HG02571 (cell line): ENCODE measurements at regions not wholly inside any gene's neighbourhood (a gene's known extent, or its start where the extent isn't known, plus 50 kb on each side); places are given as distances from the start of the nearest gene placed in this dataset.
"Not testable (repeated sequence)": the region's sequence is repeated elsewhere in the genome, so short reads cannot be mapped to it uniquely, and the experiment has no call there.

ENCODE experiments used
- ATAC-seq: cut with Tn5 transposase; IDR thresholded peaks from one replicate; pipeline ENCODE4 v1.9.1; 2021; ENCODE audit warnings: mild to moderate bottlenecking, moderate library complexity; ENCODE audit not compliant: unreplicated experiment

DNA sequence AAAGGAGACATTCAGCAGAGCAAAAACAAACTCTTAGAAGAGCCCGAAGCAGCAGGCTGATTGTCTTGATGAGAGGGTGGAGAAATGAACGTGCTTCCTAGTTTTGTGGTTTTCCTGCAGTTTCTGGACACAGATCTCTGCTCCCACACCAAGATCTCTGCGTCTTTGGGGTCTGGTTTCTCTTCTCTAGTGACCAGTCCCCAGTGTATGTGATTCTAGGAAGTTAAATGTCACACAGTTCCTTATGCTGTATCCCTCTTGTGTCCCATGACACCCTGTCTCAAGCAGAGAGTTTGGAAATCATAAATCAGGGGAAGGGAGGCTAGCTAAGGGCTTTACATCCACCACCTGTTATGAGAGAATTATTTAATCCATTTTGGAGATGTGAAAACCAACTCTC lies 55.4 kb upstream of the KLF14 start:
- ATAC-seq: no peak

DNA sequence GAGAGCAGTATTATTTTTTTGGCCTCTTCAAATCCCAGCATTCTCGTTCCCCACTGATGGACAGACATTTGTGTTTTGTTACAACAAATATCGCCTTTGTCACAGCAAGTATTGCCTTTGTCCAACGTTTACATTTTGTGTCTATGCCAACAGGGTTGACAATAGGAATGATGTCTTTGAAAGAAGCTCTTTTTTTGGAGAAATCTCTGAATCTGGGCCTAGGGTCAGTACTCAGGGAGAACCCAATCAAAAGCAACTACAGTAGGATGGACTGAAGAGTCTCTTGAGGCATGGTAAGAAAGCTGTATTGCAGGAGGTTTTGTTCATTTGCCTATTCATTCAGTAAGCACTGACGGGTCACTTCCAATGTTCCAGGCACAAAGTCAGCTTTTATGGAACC lies 57.7 kb upstream of the KLF14 start:
- no peak for ATAC-seq

DNA sequence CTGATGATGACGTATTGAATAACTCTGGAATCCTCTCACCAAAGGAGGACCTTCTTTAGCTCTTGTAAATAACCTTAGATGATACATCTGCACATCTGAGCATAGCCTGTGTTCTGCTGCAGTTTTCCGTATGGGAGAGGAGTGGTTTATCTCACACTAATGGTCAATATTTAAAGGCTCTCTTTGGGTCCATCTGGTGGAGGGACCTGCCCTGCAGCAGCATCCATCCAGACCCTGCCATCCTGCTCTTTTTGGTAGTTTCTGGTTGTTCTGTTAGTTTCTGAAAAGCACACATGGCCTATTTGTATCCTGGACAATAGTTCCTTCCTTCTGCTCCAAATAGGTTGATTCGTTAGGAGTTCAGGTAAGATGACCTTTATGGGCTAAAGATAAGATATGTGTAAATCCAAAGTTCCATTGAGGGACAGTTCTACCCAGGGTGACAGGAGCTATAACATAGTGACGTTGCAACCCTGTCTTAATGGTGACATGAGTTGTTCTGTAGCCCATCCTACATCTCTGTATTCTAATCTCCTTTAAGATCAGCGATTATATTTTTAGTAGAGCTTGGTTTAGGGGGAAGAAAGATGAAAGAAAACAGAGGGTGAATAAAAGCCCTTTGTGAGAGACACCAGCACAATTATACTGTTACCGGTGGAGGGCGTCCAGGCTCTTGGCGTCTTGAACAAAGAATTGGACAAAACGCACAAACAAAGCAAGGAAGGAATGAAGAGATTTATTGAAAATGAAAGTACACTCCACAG lies 60.0 kb upstream of the KLF14 start:
- no peak for ATAC-seq

DNA sequence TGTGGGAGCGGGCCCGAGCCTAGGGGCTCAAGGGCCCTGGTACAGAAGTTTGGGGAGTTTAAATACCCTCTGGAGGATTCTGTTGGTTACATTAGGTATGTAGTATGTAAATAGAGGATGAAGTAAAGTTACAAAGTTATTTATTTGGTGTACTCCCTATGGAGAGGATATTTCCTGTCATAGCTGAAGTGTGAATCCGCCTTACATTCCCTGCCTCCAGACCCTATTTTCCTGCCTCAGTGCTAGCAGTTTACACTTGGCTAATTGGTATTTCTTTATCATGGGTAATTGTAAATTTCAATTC lies 60.6 kb upstream of the KLF14 start:
- no peak for ATAC-seq

DNA sequence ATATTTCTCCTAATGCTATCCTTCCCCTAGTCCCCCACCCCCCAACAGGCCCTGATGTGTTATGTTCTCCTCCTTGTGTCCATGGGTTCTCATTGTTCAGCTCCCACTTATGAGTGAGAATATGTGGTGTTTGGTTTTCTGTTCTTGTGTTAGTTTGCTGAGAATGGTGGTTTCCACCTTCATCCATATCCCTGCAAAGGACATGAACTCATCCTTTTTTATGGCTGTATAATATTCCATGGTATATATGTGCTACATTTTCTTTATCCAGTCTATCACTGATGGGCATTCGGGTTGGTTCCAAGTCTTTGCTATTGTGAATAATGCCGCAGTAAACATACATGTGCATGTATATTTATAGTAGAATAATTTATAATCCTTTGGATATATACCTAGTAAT lies 62.4 kb upstream of the KLF14 start:
- ATAC-seq: not testable (repeated sequence)

DNA sequence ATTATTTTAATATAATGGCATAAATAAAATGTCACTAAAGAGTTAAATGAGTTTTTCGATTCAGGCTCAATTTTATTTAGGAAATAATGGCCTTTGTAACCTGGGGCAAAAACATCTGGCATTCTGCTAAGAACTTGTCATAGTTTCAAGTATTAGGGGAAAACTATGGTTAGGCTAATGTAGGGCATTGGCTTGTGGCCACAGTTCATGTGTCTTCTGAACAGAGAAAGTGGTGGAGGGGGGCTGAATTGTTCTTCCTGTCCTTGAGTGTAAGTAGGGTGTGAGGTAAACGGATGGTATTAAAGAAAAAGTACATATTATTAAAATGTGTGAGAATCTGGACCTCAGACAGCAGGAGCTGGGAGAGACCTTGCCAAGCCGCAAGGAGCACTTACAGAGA lies 69.1 kb upstream of the KLF14 start:
- no peak for ATAC-seq

DNA sequence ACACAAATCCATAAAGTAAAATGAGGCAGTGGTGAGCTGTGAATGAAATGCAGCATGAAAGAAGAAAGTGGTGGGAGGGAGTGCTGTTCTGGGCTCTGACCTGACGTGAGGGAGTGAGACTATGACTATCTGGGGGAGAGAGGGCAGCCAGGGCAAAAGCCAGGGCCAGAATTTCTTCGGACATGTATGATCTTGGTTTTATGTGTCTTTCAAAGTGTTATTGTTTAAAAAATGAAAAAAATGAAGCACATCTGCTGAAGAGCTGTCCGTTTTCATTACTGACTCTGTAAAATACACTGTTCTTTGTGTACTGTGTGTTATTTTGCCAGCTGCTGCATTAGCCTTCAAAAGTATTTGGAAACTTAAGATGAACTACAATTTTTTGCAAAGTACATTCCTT lies 70.2 kb upstream of the KLF14 start:
- ATAC-seq: no peak

DNA sequence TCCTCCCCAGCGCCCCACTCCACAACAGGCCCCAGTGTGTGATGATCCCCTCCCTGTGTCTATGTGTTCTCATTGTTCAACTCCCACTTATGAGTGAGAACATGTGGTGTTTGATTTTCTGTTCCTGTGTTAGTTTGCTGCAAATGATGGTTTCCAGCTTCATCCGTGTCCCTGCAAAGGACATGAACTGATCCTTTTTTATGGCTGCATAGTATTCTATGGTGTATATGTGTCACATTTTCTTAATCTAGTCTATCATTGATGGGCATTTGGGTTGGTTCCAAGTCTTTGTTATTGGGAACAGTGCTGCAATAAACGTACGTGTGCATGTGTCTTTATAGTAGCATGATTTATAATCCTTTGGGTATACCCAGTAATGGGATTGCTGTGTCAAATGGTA lies 78.8 kb upstream of the KLF14 start:
- not testable (repeated sequence) for ATAC-seq

DNA sequence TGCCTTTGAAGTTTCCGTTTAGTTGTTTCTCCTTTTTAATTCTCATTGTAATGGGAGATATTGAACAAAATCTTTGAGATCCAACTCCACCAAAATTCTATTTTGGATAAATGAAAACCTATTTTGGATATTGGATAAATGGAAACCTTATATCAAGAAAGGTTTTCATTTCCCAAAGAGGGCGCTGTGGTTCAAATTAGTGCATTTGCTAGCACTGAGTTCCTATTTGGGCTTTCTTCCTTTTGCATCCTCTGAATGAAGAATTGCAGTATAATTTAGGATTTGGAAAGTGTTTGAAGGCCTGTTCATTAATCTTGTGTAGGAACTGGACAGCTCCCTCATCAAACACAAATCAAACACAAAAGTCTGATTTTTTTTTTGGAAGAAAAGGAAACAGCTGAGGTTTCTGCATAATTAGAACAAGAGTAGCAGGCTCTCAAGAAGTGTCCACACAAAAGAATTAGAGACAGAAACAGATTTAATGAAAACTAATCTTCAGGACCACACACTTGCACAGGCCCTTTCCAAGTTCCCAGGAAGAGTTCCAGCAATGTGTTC lies 80.8 kb upstream of the KLF14 start:
- no peak for ATAC-seq

DNA sequence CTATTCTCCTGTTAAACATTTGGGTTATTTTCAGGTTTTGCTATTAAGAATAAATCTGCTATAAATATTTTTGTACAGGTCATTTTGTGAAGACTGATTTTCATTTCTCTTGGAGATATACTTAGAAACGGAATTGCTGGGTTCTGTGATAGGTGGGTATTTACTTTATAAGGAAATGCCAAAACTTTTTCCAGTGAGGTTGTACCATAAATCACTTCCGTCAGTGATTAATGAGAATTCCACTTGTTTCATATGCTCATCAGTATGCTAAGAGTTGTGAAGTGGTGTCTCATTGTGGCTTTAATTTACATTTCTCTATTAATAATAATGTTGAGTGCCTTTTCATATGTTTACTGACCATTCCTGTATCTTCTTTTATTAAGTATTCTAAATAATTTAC lies 84.0 kb upstream of the KLF14 start:
- no peak for ATAC-seq

DNA sequence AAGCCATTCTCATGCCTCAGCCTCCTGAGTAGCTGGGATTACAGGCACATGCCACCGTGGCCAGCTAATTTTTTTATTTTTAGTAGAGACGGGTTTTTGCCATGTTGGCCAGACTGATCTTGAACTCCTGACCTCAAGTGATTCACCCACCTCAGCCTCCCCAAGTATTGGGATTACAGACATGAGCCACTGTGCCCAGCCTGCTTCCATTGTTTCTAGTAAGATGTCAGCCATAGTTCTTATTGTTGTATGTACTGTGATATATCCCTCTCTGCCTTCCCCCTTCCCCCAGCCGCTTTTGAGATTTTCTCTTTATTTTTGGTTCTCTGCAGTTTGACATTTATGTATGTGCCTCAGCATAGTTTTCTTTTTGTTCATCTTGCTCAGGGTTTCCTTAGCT lies 87.9 kb upstream of the KLF14 start:
- ATAC-seq: no peak

DNA sequence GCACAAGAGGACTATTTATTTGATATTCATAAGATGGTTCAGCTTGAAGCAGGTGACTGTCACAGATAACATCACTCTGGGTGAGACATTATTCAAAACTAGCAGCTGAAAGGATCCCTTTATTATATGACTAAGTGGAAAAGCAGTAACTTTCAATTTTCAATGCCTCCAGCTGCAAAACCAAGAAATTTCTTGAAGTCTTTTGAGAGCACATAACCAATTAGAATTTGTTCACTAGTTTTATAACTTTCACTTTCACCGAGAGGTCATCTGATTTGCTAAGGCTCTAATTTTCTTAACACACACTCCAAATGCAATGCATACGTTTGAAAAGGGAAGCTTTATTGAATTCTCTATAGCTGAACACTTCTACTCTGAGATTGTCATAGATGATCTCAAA lies 88.6 kb upstream of the KLF14 start:
- ATAC-seq: no peak

DNA sequence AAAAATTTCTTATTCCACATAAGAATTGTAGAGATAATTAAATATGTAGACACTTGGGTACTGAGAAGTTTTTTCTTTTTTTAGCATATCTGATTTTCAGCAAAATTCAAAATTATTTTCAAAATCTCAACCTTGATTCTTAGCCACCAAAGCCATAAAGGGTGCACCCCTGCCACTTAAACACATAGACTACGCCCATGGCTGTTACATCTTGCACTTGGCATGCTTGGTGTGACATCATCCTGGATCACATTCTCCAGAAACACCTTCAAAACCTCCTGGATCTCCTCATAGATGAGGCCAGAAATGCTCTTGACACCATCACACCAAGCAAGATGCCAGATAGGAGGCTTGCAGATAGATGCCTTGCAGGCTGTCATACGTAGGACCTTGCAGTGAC lies 89.1 kb upstream of the KLF14 start:
- no peak for ATAC-seq

DNA sequence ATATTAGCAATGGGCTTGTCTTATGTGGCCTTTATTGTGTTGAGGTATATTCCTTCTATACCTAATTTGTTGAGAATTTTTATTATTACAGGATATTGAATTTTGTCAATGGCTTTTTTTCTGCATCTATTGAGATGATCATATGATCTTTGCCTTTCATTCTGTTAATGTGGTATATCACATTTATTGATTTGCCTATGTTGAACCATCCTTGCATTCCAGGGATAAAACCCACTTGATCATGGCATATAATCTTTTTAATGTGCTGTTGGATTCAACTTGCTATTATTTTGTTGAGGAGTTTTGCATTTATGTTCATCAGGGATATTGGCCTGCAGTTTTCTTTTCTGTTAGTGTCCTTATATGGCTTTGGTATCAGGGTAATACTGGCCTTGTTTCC lies 91.8 kb upstream of the KLF14 start:
- no peak for ATAC-seq

DNA sequence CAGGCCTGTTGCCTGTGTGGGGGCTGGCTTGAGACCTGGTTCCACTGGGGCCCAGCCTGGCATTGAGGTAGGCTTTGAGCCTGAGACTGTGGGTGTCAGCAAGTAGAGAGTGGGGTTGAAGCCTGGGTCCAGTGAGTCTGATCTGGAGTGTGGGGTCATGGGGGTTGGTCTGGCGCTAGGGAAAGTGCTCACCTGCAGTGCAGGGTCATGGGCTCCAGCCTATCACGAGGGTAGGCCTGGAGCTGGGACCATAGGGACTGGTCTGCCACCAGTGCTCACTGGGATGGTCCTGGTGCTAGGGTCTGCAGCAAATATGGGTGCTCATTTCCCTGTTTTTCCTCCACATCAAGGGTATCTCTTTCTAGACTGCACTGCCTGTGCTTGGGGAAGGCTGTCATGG lies 95.4 kb upstream of the KLF14 start:
- ATAC-seq: no peak

DNA sequence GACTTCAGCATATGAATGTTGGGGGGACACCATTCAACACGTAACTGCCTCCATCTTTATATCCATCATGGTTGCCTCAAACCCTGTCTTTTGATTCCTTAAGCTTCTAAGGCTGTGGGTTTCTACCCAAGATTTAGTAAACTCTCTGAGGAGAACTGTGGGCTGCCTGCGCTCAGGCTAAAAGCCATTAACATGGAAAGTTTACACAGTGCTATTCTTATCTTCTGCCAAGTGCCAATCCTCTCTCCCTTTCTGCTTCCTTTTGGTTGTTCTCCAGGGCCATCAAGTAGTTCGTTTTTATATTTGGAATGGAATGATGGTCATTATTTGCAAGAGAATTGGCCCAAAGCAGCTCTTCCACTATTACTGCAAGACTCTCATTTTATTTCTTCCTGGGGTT lies 97.3 kb upstream of the KLF14 start:
- no peak for ATAC-seq

DNA sequence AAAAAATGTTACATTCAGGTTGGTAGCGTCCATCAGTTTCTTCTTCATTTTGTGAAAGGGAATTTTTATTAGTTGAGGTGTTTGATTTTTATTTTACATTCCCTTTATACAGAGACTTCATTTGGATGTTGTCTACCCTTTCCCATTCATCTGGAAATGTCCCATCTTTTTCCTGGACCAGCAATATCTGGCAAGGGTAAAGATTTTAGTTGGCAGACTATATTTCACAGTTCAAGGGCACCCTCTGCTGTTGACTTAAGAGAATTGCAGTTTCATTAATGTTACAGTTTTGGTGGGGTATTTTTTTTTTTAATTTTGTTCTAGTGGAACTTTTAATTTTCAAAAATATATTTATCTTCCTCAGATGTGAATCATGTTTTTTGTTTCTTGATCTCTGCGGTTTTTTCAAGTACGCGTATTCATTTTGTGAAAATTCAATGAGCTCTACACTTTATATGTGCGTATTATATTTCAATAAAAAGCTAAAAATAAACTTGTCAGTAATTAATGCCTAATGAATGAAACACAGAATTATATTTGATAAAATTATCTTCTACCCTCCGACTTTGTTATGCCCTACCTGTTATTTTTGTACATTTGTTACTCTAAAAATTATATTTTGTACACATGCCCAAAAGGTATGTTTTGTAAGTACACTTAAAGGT lies 97.9 kb upstream of the KLF14 start:
- ATAC-seq: no peak

DNA sequence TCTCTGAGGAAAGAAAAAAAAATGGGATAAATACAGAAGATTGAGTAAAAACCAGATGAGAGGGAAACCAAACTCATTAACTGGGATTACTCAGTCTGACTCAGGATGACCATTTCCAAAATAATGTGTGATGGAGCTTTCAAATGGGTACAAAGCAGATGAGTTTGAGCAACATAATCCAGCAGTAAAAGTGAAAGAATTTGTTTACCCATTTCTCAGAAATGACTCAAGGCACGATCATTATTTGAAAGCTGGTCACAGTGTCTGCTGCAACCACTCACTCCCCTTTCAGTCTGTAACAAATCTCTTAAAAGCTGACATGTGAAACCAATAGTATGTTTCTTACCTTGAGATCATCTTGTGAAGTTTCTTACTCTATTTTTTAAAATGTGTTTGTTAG lies 104.7 kb upstream of the KLF14 start:
- no peak for ATAC-seq

DNA sequence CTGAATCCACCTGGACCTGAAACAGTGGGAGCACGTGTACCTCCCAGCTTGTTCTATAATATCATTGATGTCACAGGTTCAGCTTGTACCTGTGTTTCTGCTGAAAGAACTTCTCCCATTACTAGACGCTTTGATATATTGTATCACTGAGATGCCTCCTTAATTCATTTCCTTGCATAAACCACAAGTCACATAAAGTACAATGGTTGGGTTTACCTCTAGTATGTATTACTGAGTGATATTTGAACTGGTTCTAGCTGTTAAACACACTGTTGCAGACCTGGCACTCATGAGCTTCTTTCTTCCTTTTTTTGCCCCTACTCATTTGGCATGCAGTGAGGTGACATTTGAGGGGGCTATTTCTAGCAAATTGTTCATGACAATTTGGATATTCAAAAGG lies 106.6 kb upstream of the KLF14 start:
- ATAC-seq: no peak

DNA sequence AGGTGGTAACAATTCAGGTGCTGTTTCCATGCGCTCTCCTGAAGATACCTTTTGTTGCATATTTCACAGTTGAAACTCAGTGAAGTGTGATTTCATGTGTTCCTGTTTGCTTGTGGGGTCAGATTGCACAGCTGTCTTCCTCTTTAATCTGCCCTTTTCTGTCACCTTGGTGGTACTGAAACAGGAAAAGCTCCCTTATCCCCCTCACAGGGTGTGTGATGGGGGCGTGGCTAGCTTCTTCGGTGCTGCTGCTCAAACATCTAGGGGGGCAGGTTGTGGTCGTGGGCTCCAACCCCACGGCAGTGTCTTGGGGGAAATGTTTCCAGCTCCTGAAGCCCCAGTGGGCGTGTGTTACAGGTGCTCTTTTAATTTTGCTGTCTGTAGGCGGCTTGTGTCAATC lies 107.4 kb upstream of the KLF14 start:
- no peak for ATAC-seq

DNA sequence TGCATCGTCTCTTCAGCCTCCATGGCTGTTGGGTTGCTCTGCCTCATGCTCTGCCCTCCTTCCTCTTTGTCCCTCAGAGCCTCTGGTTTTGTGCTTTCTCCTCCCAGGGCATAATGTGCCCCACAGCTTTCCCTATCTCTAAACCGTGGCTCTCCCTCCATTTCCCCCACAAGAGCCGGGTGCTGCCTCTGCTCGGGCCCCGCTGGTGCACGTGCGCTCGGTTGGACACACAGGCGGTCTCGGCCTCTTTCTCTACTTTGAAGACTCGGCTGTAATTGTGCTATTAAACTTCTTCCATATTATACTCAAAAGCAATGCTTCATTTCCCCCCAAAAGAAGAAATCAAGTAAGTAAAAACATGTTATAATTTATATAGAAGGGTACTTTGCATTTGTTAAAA lies 109.7 kb upstream of the KLF14 start:
- no peak for ATAC-seq

DNA sequence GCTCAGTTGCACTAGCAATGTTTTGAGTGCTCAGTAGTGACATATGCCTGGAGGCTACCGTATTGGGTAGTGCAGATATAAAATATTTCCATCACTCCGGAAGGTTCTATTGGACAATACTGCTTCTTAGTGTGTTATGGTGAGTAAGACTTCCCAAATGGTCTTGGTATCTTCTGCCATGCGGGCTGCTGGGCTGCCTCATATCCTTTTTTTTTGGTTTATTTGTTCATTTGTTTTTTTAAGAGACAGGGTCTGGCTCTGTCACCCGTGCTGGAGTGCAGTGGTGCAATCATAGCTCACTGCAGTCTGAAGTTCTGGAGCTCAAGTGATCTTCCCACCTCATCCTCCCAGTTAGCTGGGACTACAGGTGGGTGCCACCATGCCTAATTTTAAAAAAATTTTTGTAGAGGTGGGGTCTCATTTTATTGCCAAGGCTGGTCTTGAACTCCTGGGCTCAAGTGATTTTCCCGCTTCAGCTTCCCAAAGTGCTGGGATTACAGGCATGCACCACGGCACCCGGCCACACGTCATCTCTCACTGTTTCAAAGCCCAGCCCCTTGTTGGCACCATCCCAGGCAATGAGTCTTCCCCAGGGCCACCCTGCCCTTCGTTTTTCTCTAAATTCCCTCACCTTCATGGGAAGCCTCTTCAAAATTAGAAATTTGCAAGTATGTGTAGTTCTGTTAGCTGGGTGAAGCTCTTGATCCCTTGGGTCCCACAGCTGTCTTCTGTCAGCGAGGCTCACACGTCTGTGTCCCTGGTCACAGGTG lies 111.0 kb upstream of the KLF14 start:
- ATAC-seq: no peak
